ENCODE measurements at regions not wholly inside any gene's neighbourhood (a gene's known extent, or its start where the extent isn't known, plus 50 kb on each side); places are given as distances from the start of the nearest gene placed in this dataset.

GRCh38 chr10:28188526-28188925, 114.3 kb downstream of the MPP7 start:
- intact Hi-C loops (cut with DNase I): loop anchor here (10.0 kb wide), 2 partner anchors 46 to 74 kb away; no protein-coding TSS in a partner anchor

DNA sequence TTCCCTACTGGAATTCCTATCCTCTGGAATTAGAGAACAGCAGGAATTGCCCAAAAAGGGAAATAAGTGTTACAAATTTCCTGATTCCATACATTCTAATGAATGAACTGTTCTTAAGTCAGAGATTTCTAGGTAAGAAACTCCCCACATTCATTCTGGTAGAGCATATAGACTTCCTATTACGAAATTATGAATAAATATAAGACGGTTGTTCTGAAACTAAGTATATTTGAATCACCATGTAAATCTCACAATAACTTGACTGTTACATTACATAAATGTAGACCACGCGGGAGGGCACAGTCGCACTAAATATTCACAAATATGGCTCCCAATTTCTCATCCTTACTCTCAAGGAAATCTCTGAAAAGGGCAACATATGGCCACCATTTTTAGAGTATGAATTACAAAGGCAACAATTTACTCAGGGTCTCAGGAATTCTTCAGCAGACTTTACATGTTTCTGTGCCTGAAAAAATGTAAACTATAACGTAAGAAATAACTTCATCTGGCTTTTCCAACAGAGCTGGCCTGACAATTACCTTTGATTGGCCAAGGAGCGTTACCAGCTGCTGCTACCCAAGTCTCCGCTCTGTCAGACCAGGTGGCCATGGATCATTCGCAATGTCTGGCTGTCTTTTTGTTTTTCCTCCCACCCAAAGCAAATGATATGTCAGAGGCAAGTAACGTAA, 115.8 kb downstream of the MPP7 start:
- intact Hi-C loops (cut with DNase I): loop anchor here (10.0 kb wide), 2 partner anchors 48 to 72 kb away; no protein-coding TSS in a partner anchor
- TF ChIP-seq POLR2AphosphoS5 (IDR thresholded peaks at IDR 0.05): no peak
- no peak for TF ChIP-seq CTCF (IDR thresholded peaks at IDR 0.05)
- no peak for TF ChIP-seq POLR2A (IDR thresholded peaks at IDR 0.05; ENCODE audit: low read depth)
- no peak for TF ChIP-seq EP300 (IDR thresholded peaks at IDR 0.05)
- Histone ChIP-seq H3K36me3 (no peaks in the 10 kb centered on the region), H3K27me3 (no peaks in the 10 kb centered on the region), H3K27ac (replicated peaks in 1 of 4) (no peak overlapping the region), H3K4me3 (no peak overlapping the region), H3K9me3 (no peaks in the 10 kb centered on the region), H3K4me1 (peaks cover 0 to 4% (median 1%) of the 10 kb centered on the region in 4 donors)
- 79% methylated on average over 10 of the region's 10 CpGs for WGBS
- no peak for DNase-seq (ENCODE audit: extremely low spot score)

More at GRCh38 chr10:28188526-28188925, 114.3 kb downstream of the MPP7 start:
- Histone ChIP-seq H3K36me3 (no peaks in the 10 kb centered on the region), H3K4me1 (peaks cover 0 to 2% (median 0%) of the 10 kb centered on the region in 4 donors), H3K27ac (replicated peaks in 1 of 4) (no peak overlapping the region), H3K9me3 (no peaks in the 10 kb centered on the region), H3K4me3 (no peak overlapping the region), H3K27me3 (no peaks in the 10 kb centered on the region)
- no peak for DNase-seq (ENCODE audit: extremely low spot score)
- no peak for TF ChIP-seq POLR2AphosphoS5 (IDR thresholded peaks at IDR 0.05)
- TF ChIP-seq EP300 (IDR thresholded peaks at IDR 0.05): no peak
- WGBS: 95% methylated on average over 3 of the region's 3 CpGs

- H3K27ac ChIP-seq (replicated peaks in 1 of 4): no peak overlapping the region
- no peaks in the 10 kb centered on the region for H3K27me3 ChIP-seq
- H3K36me3 ChIP-seq: no peaks in the 10 kb centered on the region
- peaks cover 0 to 10% (median 4%) of the 10 kb centered on the region in 4 donors for H3K4me1 ChIP-seq
- H3K4me3 ChIP-seq: no peak overlapping the region
- no peak for TF ChIP-seq EP300 (IDR thresholded peaks at IDR 0.05)
- TF ChIP-seq POLR2A (IDR thresholded peaks at IDR 0.05; ENCODE audit: low read depth): no peak
- TF ChIP-seq POLR2AphosphoS5 (IDR thresholded peaks at IDR 0.05): no peak
- TF ChIP-seq CTCF (IDR thresholded peaks at IDR 0.05): no peak
- WGBS: 85% methylated on average over 4 of the region's 4 CpGs
- intact Hi-C loops (cut with DNase I): loop anchor here (10.0 kb wide), 2 partner anchors 48 to 72 kb away; no protein-coding TSS in a partner anchor
- DNase-seq (ENCODE audit: extremely low spot score): no peak
- H3K9me3 ChIP-seq: no peaks in the 10 kb centered on the region
Observed at GRCh38 chr10:28186461-28186860, 116.4 kb downstream of the MPP7 start.

- intact Hi-C loops (cut with DNase I): loop anchor here (10.0 kb wide), 2 partner anchors 50 to 70 kb away; no protein-coding TSS in a partner anchor
- H3K36me3 ChIP-seq: no peaks in the 10 kb centered on the region
- H3K27ac ChIP-seq (replicated peaks in 1 of 4): no peak overlapping the region
- 94% methylated on average over 1 of the region's 1 CpG for WGBS
- peaks cover 0 to 20% (median 15%) of the 10 kb centered on the region in 4 donors for H3K4me1 ChIP-seq
- H3K4me3 ChIP-seq: no peak overlapping the region
- TF ChIP-seq CTCF (IDR thresholded peaks at IDR 0.05): no peak
- TF ChIP-seq POLR2AphosphoS5 (IDR thresholded peaks at IDR 0.05): no peak
- no peak for TF ChIP-seq POLR2A (IDR thresholded peaks at IDR 0.05; ENCODE audit: low read depth)
- TF ChIP-seq EP300 (IDR thresholded peaks at IDR 0.05): no peak
- H3K27me3 ChIP-seq: no peaks in the 10 kb centered on the region
- H3K9me3 ChIP-seq: no peaks in the 10 kb centered on the region
- DNase-seq (ENCODE audit: extremely low spot score): no peak
Observed at GRCh38 chr10:28184810-28185209, 118.1 kb downstream of the MPP7 start.

DNA sequence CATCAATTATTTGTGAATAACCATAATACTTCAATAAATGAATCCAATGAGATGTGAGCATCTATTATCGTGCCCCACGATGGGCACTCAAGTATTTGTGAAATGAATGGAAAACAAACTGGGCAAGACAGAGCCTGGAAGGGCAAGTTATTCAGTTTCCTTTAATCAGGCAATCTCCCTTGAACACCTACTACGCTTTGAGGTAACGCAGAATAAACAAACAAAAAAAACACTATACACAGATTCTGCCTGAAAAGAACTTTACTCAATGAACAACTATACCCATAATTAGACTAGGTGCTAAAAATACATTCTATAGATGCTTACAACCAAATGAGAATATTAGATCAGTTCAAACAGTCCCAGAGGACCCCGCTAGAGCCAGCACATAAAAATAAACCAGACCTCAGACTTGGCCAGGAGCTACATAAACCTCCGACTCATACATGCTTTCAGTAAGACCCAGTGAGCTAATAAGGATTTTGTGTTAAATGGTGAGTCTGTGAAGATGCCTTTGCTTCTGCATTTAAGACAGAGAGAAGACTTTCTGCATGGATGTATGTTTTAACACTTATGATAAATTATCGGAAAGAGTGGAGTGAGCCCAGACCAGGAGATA, 121.3 kb downstream of the MPP7 start:
- 44% methylated on average over 7 of the region's 7 CpGs for WGBS
- no peaks in the 10 kb centered on the region for H3K36me3 ChIP-seq
- peak overlapping the region in 2 of 4 donors; percentile 18 to 65 for H3K27ac ChIP-seq (replicated peaks in 1 of 4)
- no peaks in the 10 kb centered on the region for H3K9me3 ChIP-seq
- H3K4me3 ChIP-seq: peak overlapping the region in 1 of 4 donors; percentile 10
- no peaks in the 10 kb centered on the region for H3K27me3 ChIP-seq
- DNase-seq (ENCODE audit: extremely low spot score): no peak
- TF ChIP-seq CTCF (IDR thresholded peaks at IDR 0.05) (no peak), EP300 (IDR thresholded peaks at IDR 0.05) (no peak), POLR2A (IDR thresholded peaks at IDR 0.05; ENCODE audit: low read depth) (no peak), POLR2AphosphoS5 (IDR thresholded peaks at IDR 0.05) (no peak)
- intact Hi-C loops (cut with DNase I): loop anchor here (10.0 kb wide), 2 partner anchors 53 to 67 kb away; no protein-coding TSS in a partner anchor
- peaks cover 2 to 44% (median 34%) of the 10 kb centered on the region in 4 donors for H3K4me1 ChIP-seq

All from esophagus muscularis mucosa (tissue), 4 donors.